ENCODE measurements at regions not wholly inside any gene's neighbourhood (a gene's known extent, or its start where the extent isn't known, plus 50 kb on each side); places are given as distances from the start of the nearest gene placed in this dataset.

DNA sequence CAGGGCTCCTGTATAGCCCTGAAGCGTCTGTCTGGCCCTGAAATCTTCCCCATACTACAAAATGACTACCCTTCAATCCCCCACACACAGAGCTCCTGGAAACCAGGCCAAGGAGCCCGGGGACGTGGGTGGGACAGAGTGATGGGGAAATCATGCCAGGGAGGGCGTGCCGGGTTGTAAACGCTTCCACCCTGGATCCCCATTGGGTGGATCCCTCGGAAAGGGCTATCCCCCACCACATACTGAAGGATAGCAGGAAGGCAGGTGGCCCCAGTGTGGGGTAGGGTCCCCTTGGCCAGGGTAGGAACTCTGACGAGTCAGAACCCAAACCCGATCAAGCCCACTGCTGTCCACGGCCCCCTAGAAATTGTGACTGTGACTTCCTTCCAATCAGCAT lies 91.7 kb downstream of the INHBB start:
- H3K36me3 ChIP-seq: no peaks in the 10 kb centered on the region
- no peak overlapping the region for H3K27ac ChIP-seq
- TF ChIP-seq, protein P1, sequence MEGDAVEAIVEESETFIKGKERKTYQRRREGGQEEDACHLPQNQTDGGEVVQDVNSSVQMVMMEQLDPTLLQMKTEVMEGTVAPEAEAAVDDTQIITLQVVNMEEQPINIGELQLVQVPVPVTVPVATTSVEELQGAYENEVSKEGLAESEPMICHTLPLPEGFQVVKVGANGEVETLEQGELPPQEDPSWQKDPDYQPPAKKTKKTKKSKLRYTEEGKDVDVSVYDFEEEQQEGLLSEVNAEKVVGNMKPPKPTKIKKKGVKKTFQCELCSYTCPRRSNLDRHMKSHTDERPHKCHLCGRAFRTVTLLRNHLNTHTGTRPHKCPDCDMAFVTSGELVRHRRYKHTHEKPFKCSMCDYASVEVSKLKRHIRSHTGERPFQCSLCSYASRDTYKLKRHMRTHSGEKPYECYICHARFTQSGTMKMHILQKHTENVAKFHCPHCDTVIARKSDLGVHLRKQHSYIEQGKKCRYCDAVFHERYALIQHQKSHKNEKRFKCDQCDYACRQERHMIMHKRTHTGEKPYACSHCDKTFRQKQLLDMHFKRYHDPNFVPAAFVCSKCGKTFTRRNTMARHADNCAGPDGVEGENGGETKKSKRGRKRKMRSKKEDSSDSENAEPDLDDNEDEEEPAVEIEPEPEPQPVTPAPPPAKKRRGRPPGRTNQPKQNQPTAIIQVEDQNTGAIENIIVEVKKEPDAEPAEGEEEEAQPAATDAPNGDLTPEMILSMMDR (IDR thresholded peaks at IDR 0.05): no peak
- no peak for TF ChIP-seq POLR2A (IDR thresholded peaks at IDR 0.05)
- H3K27me3 ChIP-seq: peaks cover 0 to 74% (median 2%) of the 10 kb centered on the region in 4 donors
- no peak overlapping the region for H3K4me3 ChIP-seq
- peaks cover 4 to 11% (median 8%) of the 10 kb centered on the region in 3 donors for H3K4me1 ChIP-seq
- intact Hi-C loops (cut with DNase I): no loop called here
- DNase-seq: no peak
- H3K9me3 ChIP-seq: no peaks in the 10 kb centered on the region
- 63% methylated on average over 6 of the region's 10 CpGs; no CpG with 5 or more reads in 1 of the 2 donors for WGBS, 2 donors

DNA sequence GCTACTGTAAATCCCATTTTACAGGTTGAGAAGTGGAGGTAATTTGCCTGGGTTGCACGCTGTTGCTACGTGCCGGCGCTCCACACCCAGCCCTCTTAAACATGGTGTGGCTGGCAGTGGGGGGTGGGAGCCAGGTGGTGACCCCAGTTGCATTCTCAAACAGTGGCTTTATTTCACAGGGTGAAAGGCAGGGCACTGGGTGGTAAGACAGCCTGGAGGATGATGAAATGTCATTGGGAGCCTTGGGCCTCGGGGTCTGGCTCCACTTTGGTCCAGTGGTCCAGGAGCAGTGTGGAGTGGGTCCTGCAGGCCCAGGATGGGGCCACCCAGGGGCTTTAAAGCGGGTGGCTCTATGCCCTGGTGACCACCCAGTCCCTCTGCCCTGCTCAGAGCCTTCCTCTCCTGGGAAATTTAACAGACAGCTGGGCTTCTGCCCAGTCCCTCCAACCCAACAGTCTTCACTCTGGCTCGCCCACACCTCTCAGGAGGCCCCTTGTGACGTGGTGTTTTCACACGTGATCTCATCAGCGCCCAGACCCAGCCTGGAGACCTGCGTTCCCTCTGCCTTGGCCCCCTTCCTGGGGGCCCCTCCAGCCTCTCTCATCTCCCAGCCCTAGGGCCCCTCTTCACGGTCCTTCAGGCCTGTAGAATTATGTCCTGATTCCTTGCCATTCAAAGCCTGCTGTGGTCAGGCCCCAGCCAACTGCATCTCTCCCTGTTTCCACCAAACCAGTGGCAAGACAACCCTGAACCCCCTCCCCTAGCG lies 92.5 kb downstream of the INHBB start:
- no peak overlapping the region for H3K4me3 ChIP-seq
- no peak for DNase-seq
- TF ChIP-seq POLR2A (IDR thresholded peaks at IDR 0.05): no peak
- no peaks in the 10 kb centered on the region for H3K36me3 ChIP-seq
- H3K27me3 ChIP-seq: peaks cover 0 to 83% (median 2%) of the 10 kb centered on the region in 4 donors
- 77 to 79% methylated on average over 7 to 9 of the region's 13 CpGs for WGBS, 2 donors
- H3K4me1 ChIP-seq: peaks cover 4 to 18% (median 14%) of the 10 kb centered on the region in 3 donors
- H3K27ac ChIP-seq: no peak overlapping the region
- intact Hi-C loops (cut with DNase I): no loop called here
- no peaks in the 10 kb centered on the region for H3K9me3 ChIP-seq

DNA sequence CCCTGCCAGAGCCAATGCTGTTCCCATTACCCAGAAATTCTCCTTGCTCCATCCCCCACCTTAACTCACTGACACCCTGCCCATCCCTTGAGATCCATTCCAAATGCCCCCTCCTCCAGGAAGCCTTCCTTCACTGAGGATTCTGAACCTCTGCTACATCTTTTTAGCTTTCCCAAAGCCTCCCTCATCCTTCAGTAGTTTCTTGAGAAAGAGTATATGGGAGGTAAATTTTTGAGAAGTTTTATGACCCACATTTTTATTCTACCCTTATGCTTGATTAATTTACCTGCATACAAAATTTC lies 93.1 kb downstream of the INHBB start:
- no peaks in the 10 kb centered on the region for H3K9me3 ChIP-seq
- H3K27me3 ChIP-seq: peaks cover 0 to 89% (median 2%) of the 10 kb centered on the region in 4 donors
- no peak for DNase-seq
- intact Hi-C loops (cut with DNase I): no loop called here
- H3K27ac ChIP-seq: no peak overlapping the region
- H3K36me3 ChIP-seq: no peaks in the 10 kb centered on the region
- TF ChIP-seq POLR2A (IDR thresholded peaks at IDR 0.05): no peak
- TF ChIP-seq, protein P1 (IDR thresholded peaks at IDR 0.05): no peak
- no peak overlapping the region for H3K4me3 ChIP-seq
- peaks cover 4 to 18% (median 14%) of the 10 kb centered on the region in 3 donors for H3K4me1 ChIP-seq

DNA sequence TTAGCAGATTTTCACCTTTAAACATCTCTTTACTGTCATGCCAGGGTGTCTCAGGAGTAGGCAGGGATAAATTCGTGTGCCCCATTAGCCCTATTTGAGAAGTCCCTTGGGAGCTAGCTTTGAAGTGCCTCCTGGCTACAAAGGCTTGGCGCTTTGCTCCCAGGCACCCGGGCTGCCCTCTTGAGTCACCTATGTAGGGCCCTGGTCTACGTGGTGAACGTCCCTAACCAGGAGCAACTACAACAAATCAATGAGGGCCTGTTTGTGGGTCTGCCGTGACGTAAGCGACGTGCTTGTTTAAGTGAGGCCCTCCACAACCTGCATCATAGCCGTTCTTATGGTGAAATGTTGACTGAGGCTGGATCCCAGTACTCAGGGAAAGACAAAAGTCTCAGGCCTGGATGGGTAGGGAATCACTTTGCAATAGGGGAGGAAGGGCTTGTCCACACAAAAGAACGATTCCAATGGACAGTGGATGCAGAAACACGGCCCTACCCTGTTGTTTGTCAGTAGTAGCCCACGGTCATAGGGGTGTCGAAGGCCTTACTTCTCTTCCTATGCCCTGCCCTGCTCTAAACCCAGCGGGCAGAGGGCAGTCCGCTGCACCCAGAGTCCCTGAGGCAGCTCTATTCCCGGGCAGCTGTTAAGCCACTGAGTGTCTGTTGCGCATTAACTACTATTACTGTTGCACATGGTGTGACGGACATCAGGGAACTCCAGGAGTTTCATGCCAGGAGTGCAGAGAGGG lies 93.9 kb downstream of the INHBB start:
- Histone ChIP-seq H3K27me3 (peaks cover 0 to 95% (median 2%) of the 10 kb centered on the region in 4 donors), H3K27ac (no peak overlapping the region), H3K9me3 (no peaks in the 10 kb centered on the region), H3K4me3 (no peak overlapping the region), H3K36me3 (no peaks in the 10 kb centered on the region), H3K4me1 (peaks cover 4 to 18% (median 14%) of the 10 kb centered on the region in 3 donors)
- no peak for DNase-seq
- intact Hi-C loops (cut with DNase I): no loop called here
- WGBS, 2 donors: 85 to 86% methylated on average over 10 to 12 of the region's 19 CpGs
- no peak for TF ChIP-seq POLR2A (IDR thresholded peaks at IDR 0.05)
- TF ChIP-seq, protein P1 (IDR thresholded peaks at IDR 0.05): no peak

DNA sequence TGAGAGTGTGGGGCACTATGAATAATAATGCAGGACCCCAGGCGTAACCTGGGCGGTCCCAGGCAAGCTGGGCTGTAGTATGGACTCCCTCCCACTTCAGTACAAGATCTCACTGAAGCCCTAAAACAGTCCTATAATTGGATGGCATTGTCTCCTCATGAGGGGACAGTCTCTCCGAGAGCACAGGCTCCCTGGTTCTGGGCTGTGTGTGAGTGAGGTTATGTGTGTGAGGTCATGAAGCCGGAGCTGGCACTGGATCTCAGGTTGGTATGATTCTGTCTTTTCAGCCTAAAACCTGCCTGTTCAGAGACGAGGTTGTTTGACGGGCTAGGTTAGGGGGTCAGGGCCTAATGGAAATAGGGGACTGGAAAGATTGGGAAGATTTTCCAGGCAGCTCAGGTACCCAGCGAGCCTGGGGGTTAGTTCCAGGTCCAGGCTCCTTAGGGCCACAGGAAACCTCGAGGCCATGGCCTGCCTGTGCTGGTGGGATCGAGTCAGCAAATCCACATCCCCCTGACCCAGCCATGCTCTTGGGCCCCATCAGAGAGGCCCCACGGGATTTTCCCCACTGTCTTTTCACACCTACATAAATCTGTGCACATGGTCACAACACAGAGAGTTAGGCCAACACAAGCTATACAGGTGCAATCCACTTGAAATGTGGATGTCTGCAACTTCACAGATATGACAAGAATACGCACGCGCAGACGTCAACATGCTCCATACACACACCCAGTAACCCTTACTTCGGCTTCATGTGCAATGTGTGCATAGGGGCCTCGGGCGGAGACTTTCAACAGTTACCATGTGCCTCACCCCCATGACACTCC lies 94.8 kb downstream of the INHBB start:
- no peak for TF ChIP-seq POLR2A (IDR thresholded peaks at IDR 0.05)
- TF ChIP-seq, protein P1 (IDR thresholded peaks at IDR 0.05): no peak
- H3K9me3 ChIP-seq: no peaks in the 10 kb centered on the region
- 89% methylated on average over 12 to 17 of the region's 17 CpGs for WGBS, 2 donors
- H3K36me3 ChIP-seq: no peaks in the 10 kb centered on the region
- peaks cover 4 to 18% (median 14%) of the 10 kb centered on the region in 3 donors for H3K4me1 ChIP-seq
- peaks cover 0 to 91% (median 2%) of the 10 kb centered on the region in 4 donors for H3K27me3 ChIP-seq
- no peak overlapping the region for H3K27ac ChIP-seq
- no peak overlapping the region for H3K4me3 ChIP-seq
- intact Hi-C loops (cut with DNase I): no loop called here
- DNase-seq: no peak

Data from esophagus squamous epithelium (tissue), 5 donors.